B cell (primary cell): ENCODE measurements at regions not wholly inside any gene's neighbourhood (a gene's known extent, or its start where the extent isn't known, plus 50 kb on each side); places are given as distances from the start of the nearest gene placed in this dataset.

Experiments
- EZH2 ChIP-seq: IDR thresholded peaks from 2 replicates; pipeline ENCODE4 v1.6.1; 2012; ENCODE audit warnings: borderline replicate concordance, low read depth, mild to moderate bottlenecking, moderate library complexity, low read length; ENCODE audit not compliant: insufficient read depth, poor library complexity, severe bottlenecking
- TF ChIP-seq, protein P1 (sequence below): fragments of 200-600 bp; IDR thresholded peaks from one replicate; pipeline ENCODE4 v1.8.0; 2022; ENCODE audit warnings: antibody characterized with exemption, mild to moderate bottlenecking

DNA sequence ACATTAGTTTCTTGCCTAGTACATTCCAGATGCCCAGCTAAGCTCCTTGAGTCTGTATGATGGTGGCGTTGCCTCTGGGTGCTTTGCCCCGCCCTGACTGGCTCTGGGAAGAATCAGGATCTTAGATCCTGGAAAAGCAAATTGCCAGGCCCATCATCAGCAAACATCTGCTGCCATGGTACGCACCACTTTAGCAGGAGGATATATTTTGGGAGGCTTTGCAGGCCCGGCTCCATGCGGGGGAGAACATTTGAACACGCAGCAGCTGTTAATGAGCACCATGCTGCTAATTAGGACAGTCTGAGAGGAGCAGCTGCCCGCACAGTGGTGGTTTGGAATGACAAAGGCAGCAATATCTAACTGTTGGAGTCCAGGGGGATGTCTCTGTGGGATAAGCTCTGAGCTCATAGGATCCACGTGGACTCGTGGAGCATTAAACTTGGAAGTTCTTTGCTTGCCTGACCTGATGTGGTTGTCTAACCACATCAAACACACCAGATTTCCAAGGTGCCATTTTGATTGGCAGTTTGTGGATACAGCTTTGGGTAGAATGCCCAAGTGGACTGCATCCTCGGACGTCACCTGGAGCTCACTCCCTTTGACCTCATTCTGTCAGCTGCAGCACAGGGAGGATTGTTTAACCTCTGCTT lies 217.0 kb upstream of the ZBED5 start:
- TF ChIP-seq EZH2, result no peak
- TF ChIP-seq, protein P1, sequence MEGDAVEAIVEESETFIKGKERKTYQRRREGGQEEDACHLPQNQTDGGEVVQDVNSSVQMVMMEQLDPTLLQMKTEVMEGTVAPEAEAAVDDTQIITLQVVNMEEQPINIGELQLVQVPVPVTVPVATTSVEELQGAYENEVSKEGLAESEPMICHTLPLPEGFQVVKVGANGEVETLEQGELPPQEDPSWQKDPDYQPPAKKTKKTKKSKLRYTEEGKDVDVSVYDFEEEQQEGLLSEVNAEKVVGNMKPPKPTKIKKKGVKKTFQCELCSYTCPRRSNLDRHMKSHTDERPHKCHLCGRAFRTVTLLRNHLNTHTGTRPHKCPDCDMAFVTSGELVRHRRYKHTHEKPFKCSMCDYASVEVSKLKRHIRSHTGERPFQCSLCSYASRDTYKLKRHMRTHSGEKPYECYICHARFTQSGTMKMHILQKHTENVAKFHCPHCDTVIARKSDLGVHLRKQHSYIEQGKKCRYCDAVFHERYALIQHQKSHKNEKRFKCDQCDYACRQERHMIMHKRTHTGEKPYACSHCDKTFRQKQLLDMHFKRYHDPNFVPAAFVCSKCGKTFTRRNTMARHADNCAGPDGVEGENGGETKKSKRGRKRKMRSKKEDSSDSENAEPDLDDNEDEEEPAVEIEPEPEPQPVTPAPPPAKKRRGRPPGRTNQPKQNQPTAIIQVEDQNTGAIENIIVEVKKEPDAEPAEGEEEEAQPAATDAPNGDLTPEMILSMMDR, result no peak
